Neural cell (in vitro differentiated cells): ENCODE measurements at regions not wholly inside any gene's neighbourhood (a gene's known extent, or its start where the extent isn't known, plus 50 kb on each side); places are given as distances from the start of the nearest gene placed in this dataset.

Experiments
- H2AFZ ChIP-seq: fragments of 200-600, 300-800 bp; sonication (generic), shearing (Covaris generic); 2 replicates; pipeline ENCODE4 v1.6.0; 2014; ENCODE audit warnings: low read depth, mild to moderate bottlenecking, antibody characterized with exemption, low read length, moderate library complexity
- H3F3A ChIP-seq: fragments of 200-600 bp; shearing (Covaris generic); 2 replicates; pipeline ENCODE4 v1.6.1; 2016; ENCODE audit warnings: mild to moderate bottlenecking, moderate library complexity, mixed read lengths, antibody characterized with exemption, low read length; ENCODE audit not compliant: insufficient read depth, poor library complexity, severe bottlenecking
- H3K27ac ChIP-seq: fragments of 200-600, 300-800 bp; sonication (generic), shearing (Covaris generic); 2 replicates; pipeline ENCODE4 v1.5.1; 2014; ENCODE audit warnings: mild to moderate bottlenecking, low read length, moderate library complexity
- H3K27me3 ChIP-seq: fragments of 300-800, 200-600 bp; sonication (generic), shearing (Covaris generic); 2 replicates; pipeline ENCODE4 v1.6.0; 2014; ENCODE audit warnings: mild to moderate bottlenecking, low read depth, low read length, moderate library complexity; ENCODE audit not compliant: insufficient read depth
- H3K36me3 ChIP-seq: fragments of 300-800, 200-600 bp; sonication (generic), shearing (Covaris generic); 2 replicates; pipeline ENCODE4 v1.5.1; 2014; ENCODE audit warnings: mild to moderate bottlenecking, antibody characterized with exemption, low read length, moderate library complexity; ENCODE audit not compliant: insufficient read depth
- H3K4me2 ChIP-seq: fragments of 300-800, 200-600 bp; sonication (generic), shearing (Covaris generic); 2 replicates; pipeline ENCODE4 v1.6.0; 2014; ENCODE audit warnings: mild to moderate bottlenecking, low read length
- H3K4me3 ChIP-seq: fragments of 300-800, 200-600 bp; sonication (generic), shearing (Covaris generic); 2 replicates; pipeline ENCODE4 v1.5.1; 2014; ENCODE audit warnings: mild to moderate bottlenecking, low read length, moderate library complexity
- H3K79me2 ChIP-seq: fragments of 200-600 bp; shearing (Covaris generic); replicated peaks from 2 replicates; pipeline ENCODE4 v1.6.0; 2014; ENCODE audit warnings: mild to moderate bottlenecking, low read length, moderate library complexity; ENCODE audit not compliant: insufficient read depth
- H3K9ac ChIP-seq: fragments of 300-800, 200-600 bp; sonication (generic), shearing (Covaris generic); 2 replicates; pipeline ENCODE4 v1.6.1; 2016; ENCODE audit warnings: mild to moderate bottlenecking, low read length, mixed read lengths
- H3K9me2 ChIP-seq: fragments of 200-600 bp; shearing (Covaris generic); 2 replicates; pipeline ENCODE4 v1.6.1; 2016; ENCODE audit warnings: mild to moderate bottlenecking, low read length, mixed read lengths; ENCODE audit not compliant: insufficient read depth
- H3K9me3 ChIP-seq: fragments of 200-600, 300-800 bp; sonication (generic), shearing (Covaris generic); 2 replicates; pipeline ENCODE4 v1.6.1; 2016; ENCODE audit warnings: mild to moderate bottlenecking, mixed run types, low read length, moderate library complexity, mixed read lengths
- H4K20me1 ChIP-seq: fragments of 200-600 bp; shearing (Covaris generic); 2 replicates; pipeline ENCODE4 v1.6.1; 2016; ENCODE audit warnings: mild to moderate bottlenecking, mixed run types; ENCODE audit not compliant: insufficient read depth
- CTCF ChIP-seq: fragments of 450-650 bp; IDR thresholded peaks from 2 replicates; pipeline ENCODE4 v1.5.1; 2014; ENCODE audit warnings: antibody characterized with exemption, mild to moderate bottlenecking, moderate library complexity; ENCODE audit not compliant: poor library complexity, severe bottlenecking
- EP300 ChIP-seq: fragments of 450-650 bp; conservative IDR thresholded peaks from 2 replicates; pipeline ENCODE4 v1.6.1; 2014; ENCODE audit warnings: antibody characterized with exemption, mild to moderate bottlenecking, moderate library complexity; ENCODE audit not compliant: poor library complexity, severe bottlenecking
- EZH2 ChIP-seq: fragments of 200-600, 300-800 bp; shearing (Covaris generic), sonication (generic); IDR thresholded peaks from 2 replicates; pipeline ENCODE4 v1.6.1; 2014; ENCODE audit warnings: antibody characterized with exemption, low read length, borderline replicate concordance, mild to moderate bottlenecking; ENCODE audit not compliant: insufficient read depth, poor library complexity, severe bottlenecking
- MXI1 ChIP-seq: fragments of 450-650 bp; conservative IDR thresholded peaks from 2 replicates; pipeline ENCODE4 v1.6.1; 2014; ENCODE audit warnings: antibody characterized with exemption, mild to moderate bottlenecking; ENCODE audit not compliant: poor library complexity, severe bottlenecking
- POLR2AphosphoS5 ChIP-seq: IDR thresholded peaks from 2 replicates; pipeline ENCODE4 v1.6.1; 2012
- RAD21 ChIP-seq: fragments of 450-650 bp; conservative IDR thresholded peaks from 2 replicates; pipeline ENCODE4 v1.6.1; 2014; ENCODE audit warnings: antibody characterized with exemption, mild to moderate bottlenecking, moderate library complexity
- REST ChIP-seq: IDR thresholded peaks from 2 replicates; pipeline ENCODE4 v1.6.1; 2012; ENCODE audit warnings: borderline replicate concordance
- SMC3 ChIP-seq: fragments of 450-650 bp; conservative IDR thresholded peaks from 2 replicates; pipeline ENCODE4 v1.6.1; 2014; ENCODE audit warnings: antibody characterized with exemption, mild to moderate bottlenecking, moderate library complexity; ENCODE audit not compliant: poor library complexity
- TAF1 ChIP-seq: IDR thresholded peaks from 2 replicates; pipeline ENCODE4 v1.6.1; 2012; ENCODE audit warnings: low read depth

GRCh38 chr2:155662224-155662623 lies 670.3 kb downstream of the NR4A2 start:
- Histone ChIP-seq H3K27ac (no peak overlapping the region), H3K4me2 (no peak overlapping the region), H3K9me2 (no peaks in the 10 kb centered on the region), H4K20me1 (no peaks in the 10 kb centered on the region), H3K4me3 (no peak overlapping the region), H3K9ac (no peak overlapping the region), H3K36me3 (no peaks in the 10 kb centered on the region), H2AFZ (no peak overlapping the region), H3K9me3 (no peaks in the 10 kb centered on the region), H3K79me2 (no peaks in the 10 kb centered on the region), H3K27me3 (no peaks in the 10 kb centered on the region), H3F3A (no peaks in the 10 kb centered on the region)
- TF ChIP-seq POLR2AphosphoS5 (no peak), EZH2 (no peak), TAF1 (no peak), RAD21 (no peak), CTCF (no peak), REST (no peak), SMC3 (no peak), EP300 (no peak), MXI1 (no peak)

GRCh38 chr2:155653176-155653575 lies 679.3 kb downstream of the NR4A2 start:
- TF ChIP-seq CTCF (no peak), SMC3 (no peak), REST (no peak), TAF1 (no peak), MXI1 (no peak), POLR2AphosphoS5 (no peak), EZH2 (no peak), RAD21 (no peak), EP300 (no peak)
- H3K27me3 ChIP-seq, result no peaks in the 10 kb centered on the region
- H3K4me3 ChIP-seq, result no peak overlapping the region

More at GRCh38 chr2:155653176-155653575, 679.3 kb downstream of the NR4A2 start:
- Histone ChIP-seq H3K79me2 (no peaks in the 10 kb centered on the region), H3K9ac (no peak overlapping the region), H3K9me2 (no peaks in the 10 kb centered on the region), H3K27ac (no peak overlapping the region), H2AFZ (no peak overlapping the region), H3F3A (no peaks in the 10 kb centered on the region), H3K9me3 (no peaks in the 10 kb centered on the region), H4K20me1 (no peaks in the 10 kb centered on the region), H3K36me3 (no peaks in the 10 kb centered on the region), H3K4me2 (no peak overlapping the region)
